Caki2 (cell line): ENCODE measurements at regions not wholly inside any gene's neighbourhood (a gene's known extent, or its start where the extent isn't known, plus 50 kb on each side); places are given as distances from the start of the nearest gene placed in this dataset.

Experiments
- DNase-seq: peaks from one replicate; pipeline ENCODE4 v3.0.0-alpha.2; 2015; ENCODE audit warnings: low read depth
- in situ Hi-C: cut with HindIII; loops from 2 replicates; pipeline ENCODE4 v1.10.0; 2016; ENCODE audit warnings: low sequenced_read_pairs, low pct_unique_long_range_greater_than_20kb, mixed read lengths

GRCh38 chr15:31897746-31898145 is 132.6 kb upstream of the CHRNA7 start:
- in situ Hi-C loops: no loop called here
- no peak for DNase-seq

- DNase-seq: peak; percentile 12
- in situ Hi-C loops: no loop called here
Observed at GRCh38 chr15:31901501-31901900, 128.8 kb upstream of the CHRNA7 start.

- no peak for DNase-seq
Observed at GRCh38 chr15:31905054-31905453, 125.3 kb upstream of the CHRNA7 start.

GRCh38 chr15:31925541-31925940 is 104.8 kb upstream of the CHRNA7 start:
- in situ Hi-C loops: no loop called here
- DNase-seq: no peak

More at GRCh38 chr15:31905054-31905453, 125.3 kb upstream of the CHRNA7 start:
- in situ Hi-C loops: no loop called here

- no peak for DNase-seq
- in situ Hi-C loops: no loop called here
Observed at GRCh38 chr15:31930967-31931366, 99.3 kb upstream of the CHRNA7 start.

GRCh38 chr15:31932576-31932975 is 97.7 kb upstream of the CHRNA7 start:
- no peak for DNase-seq
- in situ Hi-C loops: no loop called here

- DNase-seq: peak; percentile 10
- in situ Hi-C loops: no loop called here
Observed at GRCh38 chr15:31934821-31935220, 95.5 kb upstream of the CHRNA7 start.

- no peak for DNase-seq
- in situ Hi-C loops: no loop called here
Observed at GRCh38 chr15:31953478-31953877, 76.8 kb upstream of the CHRNA7 start.

GRCh38 chr15:31954374-31955172 is 75.7 kb upstream of the CHRNA7 start:
- in situ Hi-C loops: no loop called here

GRCh38 chr15:31955734-31956133 is 74.6 kb upstream of the CHRNA7 start:
- in situ Hi-C loops: no loop called here
- no peak for DNase-seq

More at GRCh38 chr15:31954374-31955172, 75.7 kb upstream of the CHRNA7 start:
- DNase-seq: no peak

GRCh38 chr15:31957581-31957980 is 72.7 kb upstream of the CHRNA7 start:
- in situ Hi-C loops: no loop called here

GRCh38 chr15:31964586-31965307 is 65.6 kb upstream of the CHRNA7 start:
- no peak for DNase-seq
- in situ Hi-C loops: no loop called here

More at GRCh38 chr15:31957581-31957980, 72.7 kb upstream of the CHRNA7 start:
- no peak for DNase-seq

GRCh38 chr15:31970007-31970406 is 60.3 kb upstream of the CHRNA7 start:
- in situ Hi-C loops: no loop called here
- DNase-seq: no peak

- in situ Hi-C loops: no loop called here
- DNase-seq: no peak
Observed at GRCh38 chr15:31973197-31973596, 57.1 kb upstream of the CHRNA7 start.

GRCh38 chr15:31974154-31974794 is 56.0 kb upstream of the CHRNA7 start:
- in situ Hi-C loops: no loop called here
- peak; percentile 7 for DNase-seq

GRCh38 chr15:31974855-31975829 is 55.2 kb upstream of the CHRNA7 start:
- peak; percentile 51 for DNase-seq

GRCh38 chr15:31975830-31976229 is 54.5 kb upstream of the CHRNA7 start:
- DNase-seq: no peak

More at GRCh38 chr15:31974855-31975829, 55.2 kb upstream of the CHRNA7 start:
- in situ Hi-C loops: no loop called here

GRCh38 chr15:31977138-31977537 is 53.2 kb upstream of the CHRNA7 start:
- in situ Hi-C loops: no loop called here
- no peak for DNase-seq

More at GRCh38 chr15:31975830-31976229, 54.5 kb upstream of the CHRNA7 start:
- in situ Hi-C loops: no loop called here
